ENCODE measurements at regions not wholly inside any gene's neighbourhood (a gene's known extent, or its start where the extent isn't known, plus 50 kb on each side); places are given as distances from the start of the nearest gene placed in this dataset.
"Not testable (repeated sequence)": the region's sequence is repeated elsewhere in the genome, so short reads cannot be mapped to it uniquely, and the experiment has no call there.

- DNase-seq: no peak
Observed at GRCh38 chr13:69234171-69234570, 873.5 kb upstream of the ATXN8OS start.

GRCh38 chr13:69226427-69226826 lies 881.2 kb upstream of the ATXN8OS start:
- DNase-seq: no peak

GRCh38 chr13:69221633-69222498 lies 885.8 kb upstream of the ATXN8OS start:
- DNase-seq: not testable (repeated sequence)

DNA sequence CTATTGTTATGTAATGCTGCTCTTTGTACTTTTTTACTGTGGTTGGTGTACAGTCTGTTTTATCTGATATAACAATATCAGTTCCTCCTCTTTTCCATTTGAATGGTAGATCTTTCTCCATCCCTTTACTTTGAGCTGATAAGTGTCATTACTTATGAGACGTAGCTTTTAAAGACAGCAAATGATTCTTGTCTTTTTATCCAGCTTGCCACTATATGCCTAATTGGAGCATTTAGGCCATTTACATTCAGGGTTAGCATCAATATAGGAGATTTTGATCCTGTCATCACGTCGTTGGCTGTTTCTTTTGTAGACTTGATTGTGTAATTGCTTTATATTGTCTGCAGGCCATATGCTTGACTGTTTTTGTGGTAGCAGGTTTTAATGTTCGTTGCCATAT lies 894.2 kb upstream of the ATXN8OS start:
- DNase-seq: no peak

DNA sequence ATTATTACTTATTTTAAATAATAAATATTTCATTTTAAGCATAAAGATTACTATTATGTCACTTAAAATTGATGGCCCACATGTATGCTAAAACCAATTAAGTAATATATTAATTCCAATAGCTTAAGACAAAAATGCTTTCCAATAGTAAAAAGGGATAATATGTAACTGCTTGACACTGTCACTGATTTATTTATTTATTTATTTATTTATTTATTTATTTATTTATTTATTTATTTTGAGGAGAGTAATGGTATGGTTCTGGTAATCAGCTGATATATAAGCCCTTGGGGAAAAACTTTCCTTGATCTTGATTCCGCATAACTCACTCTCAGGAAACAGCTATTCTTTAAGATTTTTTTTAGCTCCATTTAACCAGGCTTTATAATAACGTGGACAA lies 903.0 kb upstream of the ATXN8OS start:
- no peak for DNase-seq

- no peak for DNase-seq
Observed at GRCh38 chr13:69202996-69203395, 904.6 kb upstream of the ATXN8OS start.

- DNase-seq: no peak
Observed at GRCh38 chr13:69199664-69200063, 908.0 kb upstream of the ATXN8OS start.

GRCh38 chr13:69198706-69199105 lies 908.9 kb upstream of the ATXN8OS start:
- no peak for DNase-seq

- DNase-seq: no peak
Observed at GRCh38 chr13:69194130-69194529, 913.5 kb upstream of the ATXN8OS start.

- no peak for DNase-seq
Observed at GRCh38 chr13:69180034-69180433, 927.6 kb upstream of the ATXN8OS start.

DNA sequence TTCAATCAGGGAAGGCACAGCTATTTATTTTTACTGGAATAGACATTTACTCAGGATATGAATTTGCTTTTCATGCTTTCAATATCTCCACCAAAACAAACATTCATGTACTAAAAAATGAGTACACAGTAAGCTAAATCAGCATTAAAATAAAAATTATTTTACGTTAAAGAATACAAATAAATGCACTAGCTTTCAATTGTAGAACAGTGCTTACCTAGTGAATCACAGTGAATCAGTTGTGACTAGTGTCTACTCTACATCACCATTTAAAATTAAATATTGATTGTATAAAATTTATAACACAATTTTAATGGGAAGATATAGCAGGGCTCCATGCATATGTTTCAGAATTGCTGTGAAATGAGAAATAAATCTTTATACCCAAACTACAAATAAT lies 929.6 kb upstream of the ATXN8OS start:
- DNase-seq: no peak

DNA sequence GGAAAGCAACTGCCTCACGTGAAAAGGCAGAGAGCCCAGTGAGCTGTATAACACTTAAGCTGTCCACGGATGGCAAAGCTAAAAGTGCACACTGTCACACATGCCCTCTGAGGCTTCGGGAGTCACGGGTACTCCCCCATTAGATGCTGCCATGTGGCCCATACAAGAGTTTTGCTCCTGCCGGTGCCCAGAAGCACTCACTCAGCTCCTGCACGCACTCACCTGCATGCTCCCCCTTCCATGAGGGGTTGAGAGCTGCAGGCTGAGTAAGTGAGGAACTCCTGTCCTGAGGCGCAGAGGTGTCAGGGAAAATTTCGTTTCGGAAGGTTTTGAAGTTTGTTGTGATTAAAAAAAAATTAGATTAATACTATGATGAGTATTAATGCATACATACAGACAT lies 939.2 kb upstream of the ATXN8OS start:
- DNase-seq: no peak

DNA sequence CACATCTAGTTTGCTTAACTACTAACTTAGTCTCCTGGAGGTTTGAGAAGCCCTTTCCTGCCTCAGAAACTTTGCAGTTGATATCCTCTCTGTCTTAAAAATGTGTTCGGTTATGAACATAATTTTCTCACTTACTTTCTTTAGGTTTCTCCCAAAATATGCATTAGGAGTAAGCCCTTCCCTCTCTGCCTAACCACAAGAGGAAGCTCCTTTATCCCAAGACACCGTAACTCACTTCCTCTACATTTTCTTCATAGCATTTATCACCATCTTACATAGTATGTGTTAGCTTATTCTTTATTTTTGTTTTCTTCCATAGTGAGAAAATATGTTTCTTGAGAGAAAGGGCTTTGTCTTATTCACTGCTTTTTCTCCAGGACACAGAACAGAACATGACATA lies 952.5 kb upstream of the ATXN8OS start:
- DNase-seq: no peak

DNA sequence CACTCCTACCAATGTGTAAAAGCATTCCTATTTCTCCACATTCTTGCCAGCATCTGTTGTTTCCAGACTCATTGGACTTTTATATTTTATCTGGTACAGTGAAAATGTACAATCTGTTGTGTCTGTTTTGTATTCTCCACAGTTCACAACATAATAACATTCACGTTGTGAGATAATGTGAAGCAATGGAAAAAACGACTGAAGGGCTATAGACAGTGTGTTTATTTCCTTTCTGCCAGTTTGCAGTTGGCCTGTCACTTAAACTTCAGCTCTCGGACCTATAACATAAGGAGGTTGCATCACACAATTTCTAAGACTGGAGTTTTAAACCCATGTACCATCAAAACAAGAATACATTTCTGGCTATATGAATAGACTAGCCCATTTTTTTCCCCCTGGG lies 965.5 kb upstream of the ATXN8OS start:
- no peak for DNase-seq

DNA sequence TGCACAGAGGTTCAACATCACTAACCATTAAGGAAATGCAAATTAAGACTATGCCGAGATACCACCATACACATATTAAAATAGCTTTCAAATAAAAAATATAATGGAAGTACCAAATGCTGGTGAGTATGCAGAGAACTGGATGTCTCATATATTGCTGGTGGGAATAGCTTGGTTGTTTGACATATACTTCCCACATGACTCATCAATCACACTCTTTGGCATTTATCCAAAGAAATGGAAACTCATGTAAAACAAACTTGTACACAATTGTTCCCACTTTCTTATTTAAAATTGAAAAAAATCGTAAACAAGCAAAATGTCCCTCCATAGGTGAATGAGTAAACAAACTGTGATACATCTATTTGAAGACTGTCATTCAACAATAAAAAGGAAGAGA lies 982.6 kb upstream of the ATXN8OS start:
- no peak for DNase-seq

- no peak for DNase-seq
Observed at GRCh38 chr13:69109891-69110525, 997.6 kb upstream of the ATXN8OS start.

- DNase-seq: no peak
Observed at GRCh38 chr13:69108486-69108885, 999.1 kb upstream of the ATXN8OS start.

DNA sequence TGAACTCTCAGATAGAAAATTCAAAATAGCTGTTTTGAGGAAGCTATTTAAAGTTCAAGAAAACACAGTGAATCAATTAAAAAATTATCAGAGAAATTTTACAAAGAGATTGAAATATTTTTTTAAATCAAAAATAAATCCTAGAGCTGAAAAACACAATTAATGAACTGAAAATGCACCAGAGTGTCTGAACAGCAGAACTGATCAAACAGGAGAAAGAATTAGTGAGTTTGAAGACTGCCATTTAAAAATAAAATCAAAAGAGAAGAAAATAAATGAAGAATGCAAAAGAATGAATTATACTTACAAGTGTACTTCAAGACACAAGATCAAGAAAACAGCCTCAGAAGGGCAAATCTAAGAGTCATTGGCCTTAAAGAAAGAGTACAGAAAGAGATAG lies 1000.2 kb upstream of the ATXN8OS start:
- no peak for DNase-seq

DNA sequence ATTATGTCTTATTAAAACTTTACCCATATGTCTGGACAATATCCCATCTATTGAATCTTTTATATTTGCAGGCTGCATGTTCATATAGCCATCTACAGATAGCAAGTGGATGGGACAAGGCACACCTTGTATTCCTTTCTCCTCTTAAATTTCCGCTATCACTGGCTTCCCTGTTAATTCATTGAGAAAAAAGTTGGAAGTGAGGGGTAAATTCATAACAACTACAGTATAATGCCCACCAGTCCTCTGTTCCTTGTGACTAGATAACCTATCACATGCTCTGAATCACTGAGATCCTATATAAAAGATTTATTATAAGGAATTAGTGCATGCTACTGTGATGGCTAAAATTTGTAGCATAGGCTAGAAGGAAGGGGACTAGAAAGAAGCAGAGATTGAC lies 1005.8 kb upstream of the ATXN8OS start:
- no peak for DNase-seq

GRCh38 chr13:69094485-69094884 lies 1013.1 kb upstream of the ATXN8OS start:
- DNase-seq: no peak

DNA sequence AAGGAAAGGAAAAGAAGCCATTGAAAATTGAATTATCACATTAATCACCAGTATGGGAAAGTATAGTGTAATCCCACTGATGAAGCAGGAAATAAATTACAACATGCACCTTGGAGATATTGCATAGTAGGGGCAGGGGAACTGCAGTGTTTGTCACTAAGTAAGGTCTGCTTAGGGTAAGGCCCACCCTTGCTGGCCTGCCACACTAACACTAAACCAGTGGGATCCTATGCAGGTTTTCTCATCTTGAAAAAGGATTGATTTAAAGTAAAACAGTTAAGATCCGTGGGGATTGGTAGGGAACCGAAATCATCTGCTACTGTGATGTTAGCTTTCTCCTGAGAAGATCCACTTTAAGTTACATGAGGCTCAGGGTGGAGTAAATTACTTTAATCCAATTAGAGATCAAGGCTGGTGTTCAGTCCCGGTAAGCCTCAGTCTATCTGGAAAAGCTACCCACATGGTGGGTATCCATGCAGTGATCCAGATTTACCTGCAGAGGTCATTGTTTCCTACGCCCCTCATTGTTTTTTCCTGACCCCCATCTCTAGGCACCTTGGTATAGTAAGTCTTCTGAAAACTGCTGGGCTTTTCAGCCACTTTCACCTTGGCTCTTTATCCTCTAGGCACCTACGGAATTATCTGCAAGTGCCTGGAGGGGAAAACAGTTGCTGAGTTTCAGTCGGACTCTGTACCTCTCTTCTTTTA lies 1014.9 kb upstream of the ATXN8OS start:
- DNase-seq: no peak

DNA sequence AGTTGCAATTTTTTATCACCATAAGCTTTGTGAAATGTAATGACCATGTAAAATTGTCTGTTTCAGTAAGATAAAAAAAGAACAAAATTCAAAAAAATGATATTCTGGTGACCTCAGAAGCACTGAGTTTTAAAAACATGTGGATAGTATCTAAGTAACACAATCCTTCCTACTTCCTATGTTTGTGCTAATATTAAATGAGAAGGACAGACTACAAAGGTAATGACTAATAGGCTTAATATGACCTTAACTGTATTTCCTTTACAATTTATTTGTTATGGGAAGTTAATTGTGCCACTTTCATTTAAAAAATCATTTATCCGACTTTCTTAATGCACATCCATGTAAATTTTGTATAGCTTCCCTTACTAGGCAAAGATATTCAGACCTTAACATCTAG lies 1030.4 kb upstream of the ATXN8OS start:
- DNase-seq: no peak

GRCh38 chr13:69069554-69070133 lies 1038.0 kb upstream of the ATXN8OS start:
- no peak for DNase-seq

DNA sequence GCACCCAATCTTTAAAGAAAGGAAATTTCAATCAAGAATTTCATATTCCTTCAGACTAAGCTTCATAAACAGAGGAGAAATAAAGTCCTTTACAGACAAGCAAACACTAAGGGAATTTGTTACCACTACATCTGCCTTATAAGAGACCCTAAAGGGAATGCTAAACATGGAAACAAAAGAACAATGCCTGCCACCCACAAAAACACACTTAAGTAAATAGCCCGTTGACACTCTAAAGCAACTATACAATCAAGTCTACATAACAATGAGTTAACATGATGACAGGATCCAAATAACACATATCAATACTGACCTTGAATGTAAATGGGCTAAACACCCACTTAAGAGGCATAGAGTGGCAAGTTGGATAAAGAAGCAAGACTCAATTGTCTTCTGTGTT lies 1056.9 kb upstream of the ATXN8OS start:
- no peak for DNase-seq

Data from NCI-H446 treated with DMSO at 0.1 percent for 48 hours (cell line).